SK-N-MC (cell line): ENCODE measurements at regions not wholly inside any gene's neighbourhood (a gene's known extent, or its start where the extent isn't known, plus 50 kb on each side); places are given as distances from the start of the nearest gene placed in this dataset.

ENCODE experiments used
- EZH2 ChIP-seq: fragments of 200-600 bp; sonication (generic); IDR thresholded peaks from one replicate; pipeline ENCODE4 v1.6.1; 2017; ENCODE audit warnings: antibody characterized with exemption
- FOXP2 ChIP-seq: optimal IDR thresholded peaks from 2 replicates; pipeline ENCODE3; 2011; ENCODE audit warnings: mild to moderate bottlenecking, moderate library complexity; ENCODE audit not compliant: insufficient read depth; ENCODE audit errors: extremely low read length, control extremely low read depth
- POLR2AphosphoS5 ChIP-seq: IDR thresholded peaks from 2 replicates; pipeline ENCODE4 v1.6.1; 2012; ENCODE audit warnings: mild to moderate bottlenecking, low read depth, low read length, borderline replicate concordance

GRCh38 chr1:168887381-168887780 lies 158.4 kb upstream of the DPT start:
- TF ChIP-seq EZH2: no peak
- no peak for TF ChIP-seq POLR2AphosphoS5
- no peak for TF ChIP-seq FOXP2
